ENCODE measurements at regions not wholly inside any gene's neighbourhood (a gene's known extent, or its start where the extent isn't known, plus 50 kb on each side); places are given as distances from the start of the nearest gene placed in this dataset.

- no peak for TF ChIP-seq CTCF (IDR thresholded peaks at IDR 0.05; ENCODE audit: insufficient read depth, low read depth, low read length, missing control alignments)
- DNase-seq (ENCODE audit: low read depth) = no peak
- no peak overlapping the region for H3K4me3 ChIP-seq (ENCODE audit: low read depth, low read length)
Measured at GRCh38 chr16:54488729-54489128, 202.1 kb upstream of the IRX3 start.

DNA sequence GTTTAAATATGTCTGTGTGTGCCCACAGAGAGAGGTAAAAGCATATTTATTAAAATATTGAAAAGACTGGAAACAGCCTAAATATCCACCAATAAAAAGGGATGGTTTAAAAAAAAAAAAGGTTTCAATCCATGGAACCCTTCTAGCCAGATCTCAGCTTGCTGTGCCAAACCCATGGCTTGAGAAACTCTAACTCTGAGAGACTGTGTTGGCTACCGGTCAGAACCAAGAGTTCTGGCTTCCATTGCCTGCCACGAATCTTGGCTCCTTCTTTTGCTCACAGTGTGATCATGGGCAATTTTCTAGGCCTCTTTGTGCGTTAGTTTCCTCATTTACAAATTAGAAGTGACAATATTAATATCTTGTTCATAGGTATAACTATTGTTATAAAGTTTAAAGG, 201.3 kb upstream of the IRX3 start:
- no peak overlapping the region for H3K4me3 ChIP-seq (ENCODE audit: low read depth, low read length)
- no peak for TF ChIP-seq CTCF (IDR thresholded peaks at IDR 0.05; ENCODE audit: insufficient read depth, low read depth, low read length, missing control alignments)
- no peak for DNase-seq (ENCODE audit: low read depth)

GRCh38 chr16:54484700-54485099, 198.1 kb upstream of the IRX3 start:
- no peak for TF ChIP-seq CTCF (IDR thresholded peaks at IDR 0.05; ENCODE audit: insufficient read depth, low read depth, low read length, missing control alignments)
- no peak for DNase-seq (ENCODE audit: low read depth)
- no peak overlapping the region for H3K4me3 ChIP-seq (ENCODE audit: low read depth, low read length)

- no peak for TF ChIP-seq CTCF (IDR thresholded peaks at IDR 0.05; ENCODE audit: insufficient read depth, low read depth, low read length, missing control alignments)
- no peak for DNase-seq (ENCODE audit: low read depth)
- no peak overlapping the region for H3K4me3 ChIP-seq (ENCODE audit: low read depth, low read length)
Measured at GRCh38 chr16:54482892-54483574, 196.4 kb upstream of the IRX3 start.

DNA sequence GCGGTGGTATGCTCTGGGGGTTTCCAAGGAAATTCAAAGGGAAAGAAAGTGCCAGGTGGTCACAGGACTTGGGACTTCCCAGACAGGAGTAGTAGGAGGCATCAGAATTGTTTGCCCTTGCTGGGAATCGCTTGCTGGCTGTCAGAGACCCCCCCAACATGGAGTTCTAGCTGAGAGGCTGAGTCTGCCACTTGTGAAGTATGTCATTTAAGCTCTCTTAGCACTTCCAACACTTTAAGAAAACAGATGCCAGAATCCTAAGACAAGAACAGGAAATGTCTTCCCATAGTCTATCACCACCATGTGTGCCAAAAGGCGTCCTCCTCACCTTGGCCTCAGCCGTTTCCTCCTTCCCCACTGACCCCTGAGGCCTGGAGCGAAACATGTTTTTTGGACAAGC, 193.8 kb upstream of the IRX3 start:
- DNase-seq (ENCODE audit: low read depth) = no peak
- TF ChIP-seq CTCF (IDR thresholded peaks at IDR 0.05; ENCODE audit: insufficient read depth, low read depth, low read length, missing control alignments) = no peak
- H3K4me3 ChIP-seq (ENCODE audit: low read depth, low read length) = no peak overlapping the region

DNA sequence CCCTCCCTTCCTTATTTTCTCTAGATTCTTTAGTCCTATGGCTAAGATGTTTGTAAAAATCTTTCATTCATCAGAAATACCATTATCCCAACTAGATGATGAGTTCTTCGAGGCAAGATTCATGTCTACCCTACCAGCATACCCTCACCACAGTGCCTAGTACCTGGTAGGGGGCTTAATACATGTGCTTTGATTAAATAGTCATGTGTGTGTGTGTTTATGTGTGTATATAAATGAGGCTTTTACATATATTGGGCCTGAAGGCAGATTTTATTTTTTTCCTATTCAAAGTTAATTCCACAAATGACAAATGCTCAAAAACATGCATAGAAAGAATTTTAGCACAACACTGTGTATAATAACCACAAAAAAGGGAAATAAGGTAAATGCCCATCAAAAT, 193.0 kb upstream of the IRX3 start:
- no peak overlapping the region for H3K4me3 ChIP-seq (ENCODE audit: low read depth, low read length)
- DNase-seq (ENCODE audit: low read depth) = no peak
- no peak for TF ChIP-seq CTCF (IDR thresholded peaks at IDR 0.05; ENCODE audit: insufficient read depth, low read depth, low read length, missing control alignments)

- DNase-seq (ENCODE audit: low read depth) = no peak
- TF ChIP-seq CTCF (IDR thresholded peaks at IDR 0.05; ENCODE audit: insufficient read depth, low read depth, low read length, missing control alignments) = no peak
Measured at GRCh38 chr16:54477714-54478113, 191.1 kb upstream of the IRX3 start.

More at GRCh38 chr16:54477714-54478113, 191.1 kb upstream of the IRX3 start:
- no peak overlapping the region for H3K4me3 ChIP-seq (ENCODE audit: low read depth, low read length)
